Heart right ventricle (tissue), 16 donors: ENCODE measurements at regions not wholly inside any gene's neighbourhood (a gene's known extent, or its start where the extent isn't known, plus 50 kb on each side); places are given as distances from the start of the nearest gene placed in this dataset.

ENCODE experiments used
- ATAC-seq, 8 donors: fragments of 200-7000 bp; cut with Tn5 transposase; one replicate each; pipeline ENCODE4 v1.9.1; 2020; ENCODE audit warnings: mild to moderate bottlenecking in 8 of 8, moderate library complexity in 8 of 8, moderate number of reproducible peaks in 1 of 8
- DNase-seq, 2 donors: peaks; one replicate each; pipeline ENCODE4 v3.0.0-alpha.2; 2020
- H3K27ac ChIP-seq, 10 donors: fragments of 200-600 bp; sonication (generic) in 2 of 10; one replicate each; pipeline versions ENCODE4 v1.5.0 to v1.8.0; 2020 to 2022; ENCODE audit warnings: mild to moderate bottlenecking in 3 of 10
- H3K27me3 ChIP-seq, 7 donors: fragments of 200-600 bp; one replicate each; pipeline ENCODE4 v1.8.0; 2021 to 2022; ENCODE audit warnings: mild to moderate bottlenecking in 2 of 7
- H3K36me3 ChIP-seq, 9 donors: fragments of 200-600 bp; sonication (generic) in 1 of 9; one replicate each; pipeline versions ENCODE4 v1.5.0 to v1.8.0; 2020 to 2022; ENCODE audit warnings: mild to moderate bottlenecking in 2 of 9
- H3K4me1 ChIP-seq, 9 donors: fragments of 200-600 bp; sonication (generic) in 1 of 9; one replicate each; pipeline versions ENCODE4 v1.5.0 to v1.8.0; 2020 to 2022; ENCODE audit warnings: mild to moderate bottlenecking in 4 of 9
- H3K4me3 ChIP-seq, 10 donors: fragments of 200-600 bp; sonication (generic) in 2 of 10; one replicate each; pipeline versions ENCODE4 v1.5.0 to v1.8.0; 2020 to 2022; ENCODE audit warnings: mild to moderate bottlenecking in 7 of 10, moderate library complexity in 2 of 10
- H3K9me3 ChIP-seq, 11 donors: fragments of 200-600 bp in 10 of 11; sonication (generic) in 2 of 11; one replicate each; pipeline versions ENCODE4 v1.5.0 to v1.8.0; 2013 to 2022; ENCODE audit warnings: mild to moderate bottlenecking in 2 of 11, control low read depth in 1 of 11, moderate library complexity in 1 of 11
- WGBS, 2 donors: extraction: QIAGEN DNeasy Blood & Tissue Kit; methylation state at CpG; one replicate each; pipeline ENCODE4 v1.1.7; 2013; ENCODE audit warnings: inconsistent platforms in 1 of 2; 5-methylcytosine and 5-hydroxymethylcytosine counted together
- intact Hi-C, 10 donors: fragments of 100-400 bp; cut with DNase I; formaldehyde crosslinking; loops; one replicate each; pipeline versions ENCODE4 v1.11.1 to v1.14.2; 2022
- TF ChIP-seq, protein P1 (sequence below), 9 donors: fragments of 200-600 bp; sonication (generic) in 2 of 9; IDR thresholded peaks; one replicate each; pipeline versions ENCODE4 v1.5.0 to v1.8.0; 2021 to 2022; ENCODE audit warnings: antibody characterized with exemption in 9 of 9, mild to moderate bottlenecking in 5 of 9, moderate library complexity in 1 of 9
- donor health status: Arrhythmogenic right ventricular cardiomyopathy.
- donor health status: ischemic (EF 13 %, LVEDD 7.1; RV severe dilation, severe dysfunction).
- donor health status: healthy with polysubstance abuse.
- donor health status: DM: no; HTN: yes; CAD: no.
- donor health status: DM: no; HTN: no; CAD: no.
- donor health status: ischemic (EF 25% LVEDD 6.9; RV normal size, moderate dysfunction).
- donor health status: ischemic (EF 25% LVEDD 5.7; RV mildly dilated, moderate dysfunction).
- donor health status: healthy.
- donor health status: DM: yes; HTN: yes; CAD: no.
- donor health status: Ischemic cardiomyopathy.
- donor health status: ischemic (EF 35%, LVEDD 5.7; RV mildly dilated, moderate dysfunction).
- donor health status: nonischemic (EF 11% LVEDD 7.7; RV severe dilation, severe dysfunction).
- donor health status: DM: yes; HTN: yes; CAD: no.
- donor health status: PGD.
- donor health status: ischemic (EF 29% LVEDD 5.4; RV normal size, mild dysfunction).
- donor health status: nonischemic (EF 23%, LVEDD 6.1; RV moderate dilation, normal function).

DNA sequence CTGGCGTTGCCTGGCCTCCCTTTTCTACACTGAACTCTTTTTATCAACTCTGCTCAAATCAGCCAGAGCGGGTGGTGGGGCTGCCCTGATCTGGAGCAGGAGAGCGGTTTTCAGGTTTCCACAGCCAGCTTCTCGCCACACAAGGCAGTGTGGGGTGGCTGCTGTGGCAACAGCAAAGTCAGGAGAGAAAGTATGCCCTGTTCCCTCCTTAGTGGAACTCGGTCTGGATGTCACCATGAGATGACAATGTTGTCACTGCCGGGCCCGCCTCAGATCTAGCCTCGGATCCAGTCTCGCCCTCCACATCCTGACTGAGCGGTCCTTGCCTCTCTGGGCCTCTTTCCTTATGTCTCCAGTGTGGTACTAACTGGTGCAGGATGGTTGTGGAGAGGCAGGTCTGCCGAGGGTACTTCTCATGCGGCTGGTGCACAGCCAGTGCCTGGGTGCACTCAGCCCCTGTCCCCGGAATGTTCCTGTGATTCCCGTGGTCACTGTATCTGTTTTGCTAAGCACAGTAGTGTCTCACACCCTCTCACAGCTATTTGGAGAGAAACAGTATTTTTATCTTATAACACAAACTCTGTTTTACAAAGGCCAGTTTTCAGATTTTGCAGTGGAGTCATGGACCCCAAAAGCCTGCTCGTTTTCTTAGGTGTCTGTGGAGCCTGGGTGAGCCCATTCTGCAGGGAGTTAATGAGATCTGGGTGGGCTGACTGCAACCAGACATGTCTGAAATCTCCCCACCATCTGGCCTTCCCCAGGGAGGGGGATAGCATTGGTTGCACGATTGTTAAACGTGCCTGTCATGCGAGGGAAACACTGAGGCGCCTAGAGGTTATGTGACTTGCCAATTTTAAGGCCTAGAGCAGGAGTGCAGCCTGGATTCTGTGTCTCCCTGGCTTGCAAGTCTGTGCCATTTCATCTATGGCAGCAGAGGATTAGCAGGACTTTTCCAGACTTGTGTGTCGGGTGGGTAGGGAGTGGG, 261.1 kb upstream of the AGAP1 start:
- H3K36me3 ChIP-seq, result no peaks in the 10 kb centered on the region
- H3K4me3 ChIP-seq, result no peak overlapping the region
- H3K9me3 ChIP-seq, result no peaks in the 10 kb centered on the region
- no peak for DNase-seq
- WGBS, 2 donors, result 85 to 89% methylated on average over 20 of the region's 20 CpGs
- H3K27ac ChIP-seq, result peak overlapping the region in 1 of 10 donors; percentile 54
- intact Hi-C loops, result no loop called here
- peaks cover 0 to 10% (median 0%) of the 10 kb centered on the region in 9 donors for H3K4me1 ChIP-seq
- TF ChIP-seq, protein P1, sequence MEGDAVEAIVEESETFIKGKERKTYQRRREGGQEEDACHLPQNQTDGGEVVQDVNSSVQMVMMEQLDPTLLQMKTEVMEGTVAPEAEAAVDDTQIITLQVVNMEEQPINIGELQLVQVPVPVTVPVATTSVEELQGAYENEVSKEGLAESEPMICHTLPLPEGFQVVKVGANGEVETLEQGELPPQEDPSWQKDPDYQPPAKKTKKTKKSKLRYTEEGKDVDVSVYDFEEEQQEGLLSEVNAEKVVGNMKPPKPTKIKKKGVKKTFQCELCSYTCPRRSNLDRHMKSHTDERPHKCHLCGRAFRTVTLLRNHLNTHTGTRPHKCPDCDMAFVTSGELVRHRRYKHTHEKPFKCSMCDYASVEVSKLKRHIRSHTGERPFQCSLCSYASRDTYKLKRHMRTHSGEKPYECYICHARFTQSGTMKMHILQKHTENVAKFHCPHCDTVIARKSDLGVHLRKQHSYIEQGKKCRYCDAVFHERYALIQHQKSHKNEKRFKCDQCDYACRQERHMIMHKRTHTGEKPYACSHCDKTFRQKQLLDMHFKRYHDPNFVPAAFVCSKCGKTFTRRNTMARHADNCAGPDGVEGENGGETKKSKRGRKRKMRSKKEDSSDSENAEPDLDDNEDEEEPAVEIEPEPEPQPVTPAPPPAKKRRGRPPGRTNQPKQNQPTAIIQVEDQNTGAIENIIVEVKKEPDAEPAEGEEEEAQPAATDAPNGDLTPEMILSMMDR (IDR thresholded peaks at IDR 0.05), result no peak
- peak in 1 of 8 donors; percentile 22 for ATAC-seq
- H3K27me3 ChIP-seq, result peaks cover 0 to 23% (median 11%) of the 10 kb centered on the region in 7 donors

DNA sequence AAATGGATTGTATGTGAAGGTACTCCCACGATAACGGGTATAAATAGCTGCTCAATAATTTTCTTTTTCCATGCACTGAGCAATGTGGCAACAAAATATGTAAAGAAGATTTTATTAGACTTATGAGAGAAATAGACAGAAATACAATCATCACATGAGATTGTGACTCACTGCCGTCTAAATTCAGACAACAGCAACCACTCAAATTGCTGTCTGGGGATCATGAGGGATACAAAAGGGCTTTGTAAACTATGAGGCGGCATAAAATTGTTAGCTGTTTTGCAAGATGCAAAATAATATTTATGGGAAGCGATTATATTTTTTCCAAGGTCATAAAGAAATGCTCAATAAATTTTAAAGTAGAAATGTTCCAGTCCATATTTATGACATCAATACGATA, 259.1 kb upstream of the AGAP1 start:
- 70 to 75% methylated on average over 6 of the region's 6 CpGs for WGBS, 2 donors
- ATAC-seq, result no peak
- peak overlapping the region in 3 of 10 donors; percentile 34 to 58 (median 41) for H3K27ac ChIP-seq
- H3K36me3 ChIP-seq, result no peaks in the 10 kb centered on the region
- peaks cover 0 to 8% (median 0%) of the 10 kb centered on the region in 7 donors for H3K27me3 ChIP-seq
- H3K4me3 ChIP-seq, result no peak overlapping the region
- TF ChIP-seq, protein P1 (IDR thresholded peaks at IDR 0.05), result no peak
- intact Hi-C loops, result no loop called here
- no peak for DNase-seq
- no peaks in the 10 kb centered on the region for H3K9me3 ChIP-seq
- H3K4me1 ChIP-seq, result peaks cover 0 to 16% (median 3%) of the 10 kb centered on the region in 9 donors

DNA sequence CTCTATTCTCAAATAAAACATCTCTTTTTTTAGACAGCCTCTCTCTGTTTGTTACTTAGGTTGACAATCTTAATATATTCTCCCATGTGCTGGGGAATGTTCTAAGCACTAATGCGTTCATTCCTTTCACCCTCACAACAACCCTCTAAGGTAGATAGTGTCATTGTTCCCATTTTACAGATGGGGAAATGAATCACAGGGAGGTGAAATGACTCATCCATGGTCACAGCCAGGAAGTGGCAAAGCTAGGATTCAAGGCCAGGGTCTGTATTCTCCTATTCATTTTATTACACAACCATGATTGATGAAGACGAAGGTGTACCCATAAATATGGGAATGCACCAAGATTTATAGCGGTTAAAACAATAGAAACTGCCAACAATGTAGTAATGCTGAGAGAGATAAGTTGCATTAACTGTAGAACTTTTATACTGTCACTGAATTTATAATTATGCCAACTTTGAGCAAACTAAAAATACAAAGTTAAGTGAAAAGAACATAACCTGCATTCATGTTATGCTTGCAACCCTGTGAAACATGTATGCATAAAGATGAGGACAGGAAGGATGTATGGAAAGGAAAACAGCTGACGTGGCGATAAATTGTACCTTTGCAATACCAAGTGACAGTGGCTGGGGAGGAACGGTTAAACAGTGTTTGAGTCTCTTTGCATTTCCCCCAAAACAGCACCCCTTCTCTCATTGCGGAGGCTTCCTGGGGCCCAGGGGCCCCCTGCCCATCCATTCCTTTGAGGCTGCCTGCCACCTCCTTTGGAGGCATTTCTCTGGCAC, 257.7 kb upstream of the AGAP1 start:
- H3K27ac ChIP-seq, result peak overlapping the region in 1 of 10 donors; percentile 24
- intact Hi-C loops, result no loop called here
- peaks cover 0 to 11% (median 3%) of the 10 kb centered on the region in 9 donors for H3K4me1 ChIP-seq
- no peak for ATAC-seq
- no peak for DNase-seq
- 75% methylated on average over 7 of the region's 7 CpGs for WGBS, 2 donors
- no peaks in the 10 kb centered on the region for H3K36me3 ChIP-seq
- H3K4me3 ChIP-seq, result no peak overlapping the region
- H3K9me3 ChIP-seq, result no peaks in the 10 kb centered on the region
- TF ChIP-seq, protein P1 (IDR thresholded peaks at IDR 0.05), result no peak
- no peaks in the 10 kb centered on the region for H3K27me3 ChIP-seq

DNA sequence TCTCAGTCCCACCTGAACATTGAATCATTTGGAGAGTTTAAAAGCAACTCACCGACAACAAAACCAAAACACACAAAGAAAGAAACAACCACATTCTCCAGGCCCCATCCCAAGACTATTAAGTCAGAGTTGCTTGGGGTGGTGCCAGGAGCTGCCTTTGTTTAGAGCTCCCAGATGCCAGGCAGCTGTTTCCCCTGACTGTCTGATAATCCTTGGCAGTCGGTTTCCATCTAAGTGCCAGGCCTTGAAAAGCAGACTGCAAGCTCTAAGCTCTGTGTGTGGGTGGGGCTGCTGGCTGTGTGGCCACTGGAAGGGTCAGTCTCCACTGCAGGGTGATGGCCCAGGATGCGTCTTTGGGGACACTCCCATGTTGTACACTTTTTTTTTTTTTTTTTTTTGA, 255.3 kb upstream of the AGAP1 start:
- DNase-seq, result peak; percentile 55 to 69
- intact Hi-C loops, result no loop called here
- peak overlapping the region in 1 of 10 donors; percentile 36 for H3K27ac ChIP-seq
- peaks cover 0 to 6% (median 0%) of the 10 kb centered on the region in 7 donors for H3K27me3 ChIP-seq
- WGBS, 2 donors, result 14 to 21% methylated on average over 3 of the region's 3 CpGs
- peaks cover 0 to 11% (median 0%) of the 10 kb centered on the region in 9 donors for H3K4me1 ChIP-seq
- TF ChIP-seq, protein P1 (IDR thresholded peaks at IDR 0.05), result no peak
- no peaks in the 10 kb centered on the region for H3K36me3 ChIP-seq
- ATAC-seq, result peak; percentile 61 to 94 (median 88)
- H3K9me3 ChIP-seq, result no peaks in the 10 kb centered on the region
- no peak overlapping the region for H3K4me3 ChIP-seq
